Small intestine (tissue), 7 donors: ENCODE measurements at regions not wholly inside any gene's neighbourhood (a gene's known extent, or its start where the extent isn't known, plus 50 kb on each side); places are given as distances from the start of the nearest gene placed in this dataset.

Experiments
- DNase-seq, 2 donors: peaks; one replicate each; pipeline versions ENCODE4 v3.0.0 to v3.0.0-alpha.2; 2013
- FAIRE-seq: peaks from 2 replicates; lab custom pipeline; 2012; peaks lifted over from hg19 to GRCh38; lab: Jason Lieb, UNC
- H3K27ac ChIP-seq, 3 donors: one replicate each; pipeline ENCODE4 v1.5.1; 2013; ENCODE audit warnings: low read length in 2 of 3, mild to moderate bottlenecking in 2 of 3, control low read depth in 1 of 3, inconsistent platforms in 1 of 3, low read depth in 1 of 3, moderate library complexity in 1 of 3
- H3K27me3 ChIP-seq, 3 donors: one replicate each; pipeline ENCODE4 v1.6.1; 2013; ENCODE audit warnings: low read length in 3 of 3, inconsistent platforms in 1 of 3; ENCODE audit not compliant: control insufficient read depth in 3 of 3, insufficient read depth in 3 of 3
- H3K36me3 ChIP-seq, 3 donors: one replicate each; pipeline ENCODE4 v1.6.1; 2013; ENCODE audit warnings: low read length in 3 of 3, inconsistent platforms in 1 of 3, low read depth in 1 of 3, mild to moderate bottlenecking in 1 of 3, moderate library complexity in 1 of 3; ENCODE audit not compliant: control insufficient read depth in 3 of 3, insufficient read depth in 2 of 3
- H3K4me1 ChIP-seq, 3 donors: one replicate each; pipeline ENCODE4 v1.6.1; 2013; ENCODE audit warnings: low read length in 2 of 3, inconsistent platforms in 1 of 3, low read depth in 1 of 3, mild to moderate bottlenecking in 1 of 3, moderate library complexity in 1 of 3; ENCODE audit not compliant: control insufficient read depth in 3 of 3, insufficient read depth in 2 of 3
- H3K4me3 ChIP-seq, 3 donors: one replicate each; pipeline ENCODE4 v1.5.1; 2013; ENCODE audit warnings: low read length in 3 of 3, control low read depth in 1 of 3, inconsistent platforms in 1 of 3, low read depth in 1 of 3, mild to moderate bottlenecking in 1 of 3, moderate library complexity in 1 of 3
- H3K9me3 ChIP-seq, 2 donors: one replicate each; pipeline ENCODE4 v1.6.1; 2013; ENCODE audit warnings: low read depth in 1 of 2, low read length in 1 of 2; ENCODE audit not compliant: control insufficient read depth in 2 of 2, insufficient read depth in 1 of 2
- WGBS, 3 donors: extraction: QIAGEN DNeasy Blood & Tissue Kit; methylation state at CpG; one replicate each; pipeline ENCODE4 v1.1.7; 2013; 5-methylcytosine and 5-hydroxymethylcytosine counted together
- donor health status: healthy with polysubstance abuse.
- donor health status: control.
- donor health status: control.
- donor health status: Bipolar disorder and iron deficiency.
- donor health status: healthy.

- Histone ChIP-seq H3K36me3 (no peaks in the 10 kb centered on the region), H3K4me1 (no peaks in the 10 kb centered on the region), H3K9me3 (no peaks in the 10 kb centered on the region), H3K4me3 (no peak overlapping the region), H3K27me3 (no peaks in the 10 kb centered on the region), H3K27ac (no peak overlapping the region)
- 55 to 58% (median 56%) methylated on average over 5 of the region's 5 CpGs for WGBS, 3 donors
- FAIRE-seq (no peak), DNase-seq (no peak)
Measured at GRCh38 chr10:113326160-113327111, 226.4 kb upstream of the HABP2 start.

- DNase-seq (no peak), FAIRE-seq (no peak)
- Histone ChIP-seq H3K4me1 (no peaks in the 10 kb centered on the region), H3K27me3 (no peaks in the 10 kb centered on the region), H3K27ac (no peak overlapping the region), H3K4me3 (no peak overlapping the region), H3K9me3 (no peaks in the 10 kb centered on the region), H3K36me3 (no peaks in the 10 kb centered on the region)
- WGBS, 3 donors = 73 to 81% (median 75%) methylated on average over 2 of the region's 2 CpGs
Measured at GRCh38 chr10:113329121-113329596, 223.7 kb upstream of the HABP2 start.

GRCh38 chr10:113331961-113332360 lies 220.9 kb upstream of the HABP2 start:
- H3K9me3 ChIP-seq = no peaks in the 10 kb centered on the region
- no peak overlapping the region for H3K4me3 ChIP-seq
- FAIRE-seq (no peak), DNase-seq (no peak)
- H3K27me3 ChIP-seq = peaks cover 0 to 2% (median 0%) of the 10 kb centered on the region in 3 donors
- H3K4me1 ChIP-seq = no peaks in the 10 kb centered on the region
- H3K27ac ChIP-seq = no peak overlapping the region
- H3K36me3 ChIP-seq = no peaks in the 10 kb centered on the region
- WGBS, 3 donors = 84 to 92% (median 85%) methylated on average over 3 of the region's 3 CpGs

GRCh38 chr10:113333313-113333712 lies 219.5 kb upstream of the HABP2 start:
- H3K4me3 ChIP-seq = no peak overlapping the region
- DNase-seq (no peak), FAIRE-seq (no peak)
- H3K27me3 ChIP-seq = peaks cover 0 to 6% (median 0%) of the 10 kb centered on the region in 3 donors
- no peaks in the 10 kb centered on the region for H3K4me1 ChIP-seq
- H3K9me3 ChIP-seq = no peaks in the 10 kb centered on the region
- WGBS, 3 donors = 76 to 90% (median 88%) methylated on average over 2 of the region's 2 CpGs
- H3K36me3 ChIP-seq = no peaks in the 10 kb centered on the region
- no peak overlapping the region for H3K27ac ChIP-seq

GRCh38 chr10:113335592-113335991 lies 217.3 kb upstream of the HABP2 start:
- H3K4me1 ChIP-seq = no peaks in the 10 kb centered on the region
- WGBS, 3 donors = 71 to 76% (median 72%) methylated on average over 2 of the region's 2 CpGs
- H3K4me3 ChIP-seq = no peak overlapping the region
- DNase-seq = no peak
- H3K9me3 ChIP-seq = no peaks in the 10 kb centered on the region
- H3K36me3 ChIP-seq = no peaks in the 10 kb centered on the region
- H3K27ac ChIP-seq = no peak overlapping the region
- peaks cover 0 to 6% (median 0%) of the 10 kb centered on the region in 3 donors for H3K27me3 ChIP-seq
- FAIRE-seq = no peak

GRCh38 chr10:113336549-113337130 lies 216.2 kb upstream of the HABP2 start:
- Histone ChIP-seq H3K27me3 (peaks cover 0 to 6% (median 0%) of the 10 kb centered on the region in 3 donors), H3K4me1 (no peaks in the 10 kb centered on the region), H3K36me3 (no peaks in the 10 kb centered on the region), H3K27ac (no peak overlapping the region), H3K9me3 (no peaks in the 10 kb centered on the region), H3K4me3 (no peak overlapping the region)
- WGBS, 3 donors = 84 to 86% (median 85%) methylated on average over 6 of the region's 6 CpGs
- DNase-seq (no peak), FAIRE-seq (no peak)

GRCh38 chr10:113337142-113337541 lies 215.7 kb upstream of the HABP2 start:
- Histone ChIP-seq H3K27ac (no peak overlapping the region), H3K9me3 (no peaks in the 10 kb centered on the region), H3K4me1 (no peaks in the 10 kb centered on the region), H3K27me3 (peaks cover 0 to 6% (median 0%) of the 10 kb centered on the region in 3 donors), H3K36me3 (no peaks in the 10 kb centered on the region), H3K4me3 (no peak overlapping the region)
- FAIRE-seq (no peak), DNase-seq (no peak)
- 65 to 88% (median 81%) methylated on average over 1 of the region's 1 CpG for WGBS, 3 donors

- 88 to 91% (median 91%) methylated on average over 5 of the region's 5 CpGs for WGBS, 3 donors
- DNase-seq (no peak), FAIRE-seq (no peak)
- Histone ChIP-seq H3K4me1 (no peaks in the 10 kb centered on the region), H3K27ac (no peak overlapping the region), H3K4me3 (no peak overlapping the region), H3K9me3 (no peaks in the 10 kb centered on the region), H3K36me3 (no peaks in the 10 kb centered on the region), H3K27me3 (peaks cover 0 to 6% (median 0%) of the 10 kb centered on the region in 3 donors)
Measured at GRCh38 chr10:113339121-113339520, 213.7 kb upstream of the HABP2 start.
